GM12878 (cell line): ENCODE measurements at regions not wholly inside any gene's neighbourhood (a gene's known extent, or its start where the extent isn't known, plus 50 kb on each side); places are given as distances from the start of the nearest gene placed in this dataset.

Experiments
- ATAC-seq: fragments of 200-7000 bp; cut with Tn5 transposase; 3 replicates; pipeline ENCODE4 v1.9.1; 2020; ENCODE audit warnings: mild to moderate bottlenecking, moderate library complexity
- BruUV-seq: library from RNA; stranded (reverse); fragments of 400-500 nt; replicated peaks from 2 replicates; lab custom pipeline; 2021; lab: Mats Ljungman, UMichigan
- CTCF ChIA-PET: fragments of 300-600 bp; sonication (Branson Sonifier 250); formaldehyde crosslinking; extraction: SDS; loops from one replicate; lab custom pipeline; 2021; ENCODE audit warnings: inconsistent platforms; lab: Yijun Ruan, JAX
- POLR2A ChIA-PET: fragments of 350-600 bp; formaldehyde crosslinking; extraction: SDS; loops from one replicate; lab custom pipeline; 2021; ENCODE audit warnings: inconsistent platforms; lab: Charles Lee
- RAD21 ChIA-PET: fragments of 300-600 bp; sonication (Branson Sonifier 250); formaldehyde crosslinking; loops from one replicate; lab custom pipeline; 2023; ENCODE audit warnings: antibody characterized with exemption; ENCODE audit not compliant: unreplicated experiment; lab: Charles Lee
- SMC1A ChIA-PET: fragments of 300-600 bp; sonication (Branson Sonifier 250); formaldehyde crosslinking; loops from one replicate; lab custom pipeline; 2023; ENCODE audit not compliant: unreplicated experiment, uncharacterized antibody; lab: Charles Lee
- DNase-seq: peaks from one replicate; pipeline ENCODE4 v3.0.0-alpha.2; 2011; ENCODE audit warnings: low read depth, low spot score
- FAIRE-seq: peaks from 3 replicates; lab custom pipeline; 2011; peaks lifted over from hg19 to GRCh38; lab: Jason Lieb, UNC
- H2AFZ ChIP-seq: 2 replicates; pipeline ENCODE4 v1.6.0; 2011; ENCODE audit warnings: low read depth, low read length, control low read depth; ENCODE audit not compliant: control insufficient read depth
- H3K27ac ChIP-seq: 2 replicates; pipeline ENCODE4 v1.5.1; 2011; ENCODE audit warnings: control low read depth; ENCODE audit not compliant: control insufficient read depth, insufficient read depth
- H3K27me3 ChIP-seq, 2 experiments: replicated peaks in 1 of 2; 2 replicates each; pipeline versions ENCODE4 v1.6.0 to v1.6.1; 2011; ENCODE audit warnings: low read length in 1 of 2; ENCODE audit not compliant: control insufficient read depth in 2 of 2, insufficient read depth in 2 of 2
- H3K36me3 ChIP-seq, 2 experiments: 2 replicates each; pipeline ENCODE4 v1.5.1; 2011; ENCODE audit warnings: low read length in 1 of 2; ENCODE audit not compliant: control insufficient read depth in 2 of 2, insufficient read depth in 2 of 2
- H3K4me1 ChIP-seq: 2 replicates; pipeline ENCODE4 v1.6.1; 2011; ENCODE audit warnings: mild to moderate bottlenecking, low read length, moderate library complexity, mixed read lengths; ENCODE audit not compliant: control insufficient read depth, insufficient read depth
- H3K4me2 ChIP-seq: 2 replicates; pipeline ENCODE4 v1.6.0; 2011; ENCODE audit warnings: control low read depth; ENCODE audit not compliant: control insufficient read depth, insufficient read depth
- H3K4me3 ChIP-seq: fragments of 200-600 bp; sonication (generic); 2 replicates; pipeline ENCODE4 v1.5.1; 2016
- H3K79me2 ChIP-seq: 2 replicates; pipeline ENCODE4 v1.6.0; 2011; ENCODE audit warnings: low read length; ENCODE audit not compliant: control insufficient read depth, insufficient read depth
- H3K9ac ChIP-seq: 2 replicates; pipeline ENCODE4 v1.8.0; 2011; ENCODE audit warnings: low read length, control low read depth, mixed read lengths; ENCODE audit not compliant: control insufficient read depth, insufficient read depth
- H3K9me3 ChIP-seq: replicated peaks from 3 replicates; pipeline ENCODE4 v1.5.1; 2011; ENCODE audit warnings: mild to moderate bottlenecking, low read length; ENCODE audit not compliant: control insufficient read depth, insufficient read depth
- H4K20me1 ChIP-seq: 2 replicates; pipeline ENCODE4 v1.6.0; 2011; ENCODE audit not compliant: control insufficient read depth, insufficient read depth
- EP300 ChIP-seq, 2 experiments: fragments of 150-350 bp in 1 of 2; IDR thresholded peaks; 2 replicates each; pipeline ENCODE4 v1.6.1; 2011 to 2012; ENCODE audit warnings: low read depth in 2 of 2, low read length in 2 of 2, borderline replicate concordance in 1 of 2, improper control_type of control experiment in 1 of 2, inconsistent platforms in 1 of 2; ENCODE audit not compliant: control insufficient read depth in 1 of 2
- ESRRA ChIP-seq: IDR thresholded peaks from 2 replicates; pipeline ENCODE4 v1.6.1; 2012; ENCODE audit warnings: mild to moderate bottlenecking, low read length, improper control_type of control experiment
- EZH2 ChIP-seq: IDR thresholded peaks from 2 replicates; pipeline ENCODE4 v1.6.1; 2012; ENCODE audit warnings: low read depth, mild to moderate bottlenecking, control low read depth, inconsistent platforms, low read length, borderline replicate concordance; ENCODE audit not compliant: control insufficient read depth
- FOXM1 ChIP-seq: IDR thresholded peaks from 2 replicates; pipeline ENCODE4 v1.6.1; 2012; ENCODE audit warnings: low read depth, mild to moderate bottlenecking, inconsistent platforms, low read length, moderate library complexity
- IKZF2 ChIP-seq, 2 experiments: fragments of 450-650 bp; IDR thresholded peaks; 2 replicates each; pipeline ENCODE4 v1.6.1; 2017; ENCODE audit warnings: mild to moderate bottlenecking in 2 of 2, moderate library complexity in 2 of 2
- IRF4 ChIP-seq: IDR thresholded peaks from 2 replicates; pipeline ENCODE4 v1.6.1; 2011; ENCODE audit warnings: low read depth, low read length
- JUNB ChIP-seq: IDR thresholded peaks from 2 replicates; pipeline ENCODE4 v1.6.1; 2016; ENCODE audit warnings: antibody characterized with exemption, mild to moderate bottlenecking
- KAT2A ChIP-seq: conservative IDR thresholded peaks from 2 replicates; pipeline ENCODE4 v1.6.1; 2011; ENCODE audit warnings: low read depth, low read length; ENCODE audit not compliant: control insufficient read depth
- MYB ChIP-seq: fragments of 150-350 bp; IDR thresholded peaks from 2 replicates; pipeline ENCODE4 v1.6.1; 2014; ENCODE audit warnings: mild to moderate bottlenecking, low read depth, low read length, borderline replicate concordance
- RAD51 ChIP-seq: fragments of 450-650 bp; IDR thresholded peaks from 2 replicates; pipeline ENCODE4 v1.6.1; 2016; ENCODE audit warnings: moderate library complexity, mild to moderate bottlenecking, inconsistent platforms
- RBBP5 ChIP-seq: fragments of 200-600 bp; sonication (generic); conservative IDR thresholded peaks from 2 replicates; pipeline ENCODE4 v1.6.1; 2016
- SRF ChIP-seq, 2 experiments: IDR thresholded peaks; 2 replicates each; pipeline ENCODE4 v1.6.1; 2011; ENCODE audit warnings: low read depth in 2 of 2, low read length in 2 of 2, mild to moderate bottlenecking in 1 of 2, moderate library complexity in 1 of 2
- TAF1 ChIP-seq: IDR thresholded peaks from 2 replicates; pipeline ENCODE4 v1.6.1; 2011; ENCODE audit warnings: mild to moderate bottlenecking, low read depth, low read length, borderline replicate concordance
- WGBS: methylation state at CpG from one replicate; pipeline ENCODE4 v1.1.6; 2016; ENCODE audit warnings: low lambda C conversion rate; ENCODE audit not compliant: insufficient replicate concordance, insufficient coverage; ENCODE audit errors: missing lambda C conversion rate; 5-methylcytosine and 5-hydroxymethylcytosine counted together
- in situ Hi-C: fragments of 300-500 bp; cut with MboI; formaldehyde crosslinking; loops from 9 replicates; pipeline ENCODE4 v1.14.3; 2018; ENCODE audit warnings: mixed read lengths
- intact Hi-C: fragments of 100-400 bp; cut with micrococcal nuclease; formaldehyde crosslinking; loops from one replicate; pipeline ENCODE4 v1.14.2; 2022; ENCODE audit not compliant: unreplicated experiment
- TF ChIP-seq, protein P1 (sequence below): fragments of 450-650 bp; IDR thresholded peaks from 2 replicates; pipeline ENCODE4 v1.6.1; 2016; ENCODE audit warnings: mild to moderate bottlenecking
- TF ChIP-seq, protein P2 (sequence below): IDR thresholded peaks from 2 replicates; pipeline ENCODE4 v1.6.1; 2012; ENCODE audit warnings: improper control_type of control experiment, low read depth, low read length; ENCODE audit not compliant: insufficient replicate concordance

DNA sequence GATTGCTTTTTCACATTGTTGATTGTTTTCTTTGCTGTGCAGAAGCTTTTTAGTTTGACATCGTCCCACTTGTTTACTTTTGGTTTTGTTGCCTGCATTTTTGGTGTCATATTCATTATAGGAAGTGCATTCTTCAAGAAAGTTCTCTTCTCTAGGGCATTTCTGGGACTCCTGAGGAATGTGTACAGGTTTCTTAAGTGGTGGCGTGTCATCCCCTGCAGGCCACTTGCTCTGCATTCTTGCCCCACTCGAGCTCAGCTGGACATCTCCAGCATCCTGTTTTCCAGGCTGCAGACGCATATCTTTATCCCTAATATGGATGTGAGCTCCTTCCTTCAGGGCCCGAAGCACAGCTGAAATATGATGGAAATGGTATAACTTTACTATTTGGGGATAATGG lies 255.6 kb upstream of the HABP2 start:
- Histone ChIP-seq H3K9me3 (no peaks in the 10 kb centered on the region; the same call in 2 of the 3 replicates), H3K79me2 (no peaks in the 10 kb centered on the region), H3K27me3 (no peaks in the 10 kb centered on the region), H3K4me2 (no peak overlapping the region), H3K4me1 (no peaks in the 10 kb centered on the region)
- in situ Hi-C loops, result no loop called here
- RAD21 ChIA-PET, result no interaction called here
- TF ChIP-seq TAF1 (no peak), RAD51 (no peak), FOXM1 (no peak), JUNB (no peak), ESRRA (no peak), EZH2 (no peak), RBBP5 (no peak), MYB (no peak), EP300 (IDR thresholded peaks at IDR 0.05; ENCODE audit: borderline replicate concordance in 1 of 2, control insufficient read depth in 1 of 2, low read depth in 2 of 2, low read length in 2 of 2) (no peak), KAT2A (no peak), IRF4 (no peak), IKZF2 (IDR thresholded peaks at IDR 0.05) (no peak), SRF (IDR thresholded peaks at IDR 0.05; ENCODE audit: low read depth in 2 of 2, low read length in 2 of 2) (no peak)
- TF ChIP-seq, protein P1, sequence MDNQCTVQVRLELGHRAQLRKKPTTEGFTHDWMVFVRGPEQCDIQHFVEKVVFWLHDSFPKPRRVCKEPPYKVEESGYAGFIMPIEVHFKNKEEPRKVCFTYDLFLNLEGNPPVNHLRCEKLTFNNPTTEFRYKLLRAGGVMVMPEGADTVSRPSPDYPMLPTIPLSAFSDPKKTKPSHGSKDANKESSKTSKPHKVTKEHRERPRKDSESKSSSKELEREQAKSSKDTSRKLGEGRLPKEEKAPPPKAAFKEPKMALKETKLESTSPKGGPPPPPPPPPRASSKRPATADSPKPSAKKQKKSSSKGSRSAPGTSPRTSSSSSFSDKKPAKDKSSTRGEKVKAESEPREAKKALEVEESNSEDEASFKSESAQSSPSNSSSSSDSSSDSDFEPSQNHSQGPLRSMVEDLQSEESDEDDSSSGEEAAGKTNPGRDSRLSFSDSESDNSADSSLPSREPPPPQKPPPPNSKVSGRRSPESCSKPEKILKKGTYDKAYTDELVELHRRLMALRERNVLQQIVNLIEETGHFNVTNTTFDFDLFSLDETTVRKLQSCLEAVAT, result no peak
- TF ChIP-seq, protein P2, sequence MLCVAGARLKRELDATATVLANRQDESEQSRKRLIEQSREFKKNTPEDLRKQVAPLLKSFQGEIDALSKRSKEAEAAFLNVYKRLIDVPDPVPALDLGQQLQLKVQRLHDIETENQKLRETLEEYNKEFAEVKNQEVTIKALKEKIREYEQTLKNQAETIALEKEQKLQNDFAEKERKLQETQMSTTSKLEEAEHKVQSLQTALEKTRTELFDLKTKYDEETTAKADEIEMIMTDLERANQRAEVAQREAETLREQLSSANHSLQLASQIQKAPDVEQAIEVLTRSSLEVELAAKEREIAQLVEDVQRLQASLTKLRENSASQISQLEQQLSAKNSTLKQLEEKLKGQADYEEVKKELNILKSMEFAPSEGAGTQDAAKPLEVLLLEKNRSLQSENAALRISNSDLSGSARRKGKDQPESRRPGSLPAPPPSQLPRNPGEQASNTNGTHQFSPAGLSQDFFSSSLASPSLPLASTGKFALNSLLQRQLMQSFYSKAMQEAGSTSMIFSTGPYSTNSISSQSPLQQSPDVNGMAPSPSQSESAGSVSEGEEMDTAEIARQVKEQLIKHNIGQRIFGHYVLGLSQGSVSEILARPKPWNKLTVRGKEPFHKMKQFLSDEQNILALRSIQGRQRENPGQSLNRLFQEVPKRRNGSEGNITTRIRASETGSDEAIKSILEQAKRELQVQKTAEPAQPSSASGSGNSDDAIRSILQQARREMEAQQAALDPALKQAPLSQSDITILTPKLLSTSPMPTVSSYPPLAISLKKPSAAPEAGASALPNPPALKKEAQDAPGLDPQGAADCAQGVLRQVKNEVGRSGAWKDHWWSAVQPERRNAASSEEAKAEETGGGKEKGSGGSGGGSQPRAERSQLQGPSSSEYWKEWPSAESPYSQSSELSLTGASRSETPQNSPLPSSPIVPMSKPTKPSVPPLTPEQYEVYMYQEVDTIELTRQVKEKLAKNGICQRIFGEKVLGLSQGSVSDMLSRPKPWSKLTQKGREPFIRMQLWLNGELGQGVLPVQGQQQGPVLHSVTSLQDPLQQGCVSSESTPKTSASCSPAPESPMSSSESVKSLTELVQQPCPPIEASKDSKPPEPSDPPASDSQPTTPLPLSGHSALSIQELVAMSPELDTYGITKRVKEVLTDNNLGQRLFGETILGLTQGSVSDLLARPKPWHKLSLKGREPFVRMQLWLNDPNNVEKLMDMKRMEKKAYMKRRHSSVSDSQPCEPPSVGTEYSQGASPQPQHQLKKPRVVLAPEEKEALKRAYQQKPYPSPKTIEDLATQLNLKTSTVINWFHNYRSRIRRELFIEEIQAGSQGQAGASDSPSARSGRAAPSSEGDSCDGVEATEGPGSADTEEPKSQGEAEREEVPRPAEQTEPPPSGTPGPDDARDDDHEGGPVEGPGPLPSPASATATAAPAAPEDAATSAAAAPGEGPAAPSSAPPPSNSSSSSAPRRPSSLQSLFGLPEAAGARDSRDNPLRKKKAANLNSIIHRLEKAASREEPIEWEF, result no peak
- TF ChIP-seq, all 136 proteins: peak for 0
- Histone ChIP-seq H2AFZ (no peak overlapping the region), H4K20me1 (no peaks in the 10 kb centered on the region), H3K9ac (no peak overlapping the region), H3K36me3 (no peaks in the 10 kb centered on the region), H3K27ac (no peak overlapping the region), H3K4me3 (no peak overlapping the region)
- ChIA-PET CTCF (no interaction called here), POLR2A (no interaction called here), SMC1A (interaction anchor here (0.6 kb wide), 1 partner anchor 1487 kb away, joined by 3 read pairs; no protein-coding TSS in a partner anchor)
- ATAC-seq, result no peak
- intact Hi-C loops, result no loop called here
- DNase-seq, result no peak
- 27% methylated on average over 5 of the region's 5 CpGs for WGBS
- BruUV-seq, result no TSS peak
- FAIRE-seq, result no peak
